Adrenal gland (tissue), 5 donors: ENCODE measurements at regions not wholly inside any gene's neighbourhood (a gene's known extent, or its start where the extent isn't known, plus 50 kb on each side); places are given as distances from the start of the nearest gene placed in this dataset.

Experiments used
- CTCF ChIP-seq, 6 experiments: fragments of 450-650 bp in 4 of 6; fragments of 200-600 bp in 2 of 6; sonication (generic) in 1 of 6; IDR thresholded peaks; 1 replicate in 5 of 6; 2 replicates in 1 of 6; pipeline versions ENCODE4 v1.5.1 to v1.8.0; 2016 to 2021; ENCODE audit warnings: antibody characterized with exemption in 6 of 6, mild to moderate bottlenecking in 2 of 6, moderate library complexity in 1 of 6
- POLR2A ChIP-seq, 2 donors: fragments of 450-650 bp; IDR thresholded peaks; one replicate each; pipeline ENCODE4 v1.6.1; 2017; ENCODE audit warnings: antibody characterized with exemption in 2 of 2, mild to moderate bottlenecking in 2 of 2, moderate library complexity in 1 of 2
- donor health status: DM: no; HTN: no; CAD: no.

GRCh38 chr6:91420243-91420642 is 833.4 kb upstream of the MAP3K7 start:
- TF ChIP-seq CTCF (IDR thresholded peaks at IDR 0.05) (no peak), POLR2A (IDR thresholded peaks at IDR 0.05) (no peak)
